Liver (tissue), 7 donors: ENCODE measurements at regions not wholly inside any gene's neighbourhood (a gene's known extent, or its start where the extent isn't known, plus 50 kb on each side); places are given as distances from the start of the nearest gene placed in this dataset.
"Not testable (repeated sequence)": the region's sequence is repeated elsewhere in the genome, so short reads cannot be mapped to it uniquely, and the experiment has no call there.

Experiments used
- DNase-seq: peaks from one replicate; pipeline ENCODE4 v3.0.0-alpha.2; 2017; ENCODE audit warnings: low spot score
- H3K27ac ChIP-seq, 2 donors: one replicate each; pipeline ENCODE4 v1.7.0; 2013; ENCODE audit warnings: inconsistent platforms in 2 of 2, low read length in 2 of 2, control low read depth in 1 of 2, low read depth in 1 of 2, mild to moderate bottlenecking in 1 of 2
- H3K27me3 ChIP-seq, 4 donors: one replicate each; pipeline versions ENCODE4 v1.6.1 to v1.7.0; 2013; ENCODE audit warnings: low read length in 3 of 4, inconsistent platforms in 1 of 4, mild to moderate bottlenecking in 1 of 4, moderate library complexity in 1 of 4; ENCODE audit not compliant: control insufficient read depth in 4 of 4, insufficient read depth in 4 of 4
- H3K36me3 ChIP-seq, 4 donors: one replicate each; pipeline versions ENCODE4 v1.6.1 to v1.7.0; 2013; ENCODE audit warnings: low read length in 3 of 4, mild to moderate bottlenecking in 3 of 4, low read depth in 1 of 4, moderate library complexity in 1 of 4; ENCODE audit not compliant: control insufficient read depth in 4 of 4, insufficient read depth in 3 of 4
- H3K4me1 ChIP-seq, 4 donors: one replicate each; pipeline versions ENCODE4 v1.6.1 to v1.7.0; 2013; ENCODE audit warnings: low read length in 3 of 4, mild to moderate bottlenecking in 3 of 4, moderate library complexity in 1 of 4; ENCODE audit not compliant: control insufficient read depth in 4 of 4, insufficient read depth in 4 of 4
- H3K4me3 ChIP-seq, 3 donors: one replicate each; pipeline versions ENCODE4 v1.6.1 to v1.7.0; 2013; ENCODE audit warnings: low read length in 3 of 3, control low read depth in 1 of 3, low read depth in 1 of 3, mild to moderate bottlenecking in 1 of 3
- H3K9ac ChIP-seq, 2 donors: one replicate each; pipeline ENCODE4 v1.7.0; 2013; ENCODE audit warnings: low read length in 2 of 2, mild to moderate bottlenecking in 2 of 2, moderate library complexity in 2 of 2, control low read depth in 1 of 2, low read depth in 1 of 2
- H3K9me3 ChIP-seq, 4 donors: one replicate each; pipeline versions ENCODE4 v1.6.1 to v1.7.0; 2013; ENCODE audit warnings: low read length in 3 of 4; ENCODE audit not compliant: control insufficient read depth in 4 of 4
- EGR1 ChIP-seq, 2 donors: IDR thresholded peaks; 2 replicates each; pipeline ENCODE4 v1.6.1; 2016 to 2018; ENCODE audit warnings: antibody characterized with exemption in 2 of 2, low read depth in 2 of 2
- GABPA ChIP-seq, 2 donors: IDR thresholded peaks in 1 of 2; conservative IDR thresholded peaks in 1 of 2; 2 replicates each; pipeline ENCODE4 v1.6.1; 2016; ENCODE audit warnings: antibody characterized with exemption in 2 of 2, mild to moderate bottlenecking in 1 of 2, moderate library complexity in 1 of 2
- HNF4A ChIP-seq, 2 donors: conservative IDR thresholded peaks; 2 replicates each; pipeline ENCODE4 v1.6.1; 2016; ENCODE audit warnings: antibody characterized with exemption in 2 of 2, mild to moderate bottlenecking in 2 of 2
- TAF1 ChIP-seq: conservative IDR thresholded peaks from 2 replicates; pipeline ENCODE4 v1.6.1; 2016; ENCODE audit warnings: antibody characterized with exemption, mild to moderate bottlenecking
- WGBS: extraction: QIAGEN DNeasy Blood & Tissue Kit; methylation state at CpG from one replicate; pipeline ENCODE4 v1.1.7; 2013; 5-methylcytosine and 5-hydroxymethylcytosine counted together
- TF ChIP-seq, protein P1 (sequence below): IDR thresholded peaks from 2 replicates; pipeline ENCODE4 v1.6.1; 2016; ENCODE audit warnings: antibody characterized with exemption, mild to moderate bottlenecking
- donor health status: healthy.
- donor health status: healthy.
- donor health status: healthy.
- donor health status: healthy.

- H3K27ac ChIP-seq, H3K36me3 ChIP-seq, H3K9me3 ChIP-seq, H3K4me3 ChIP-seq, H3K27me3 ChIP-seq, H3K4me1 ChIP-seq, H3K9ac ChIP-seq, DNase-seq: not testable (repeated sequence)
- 88% methylated on average over 3 of the region's 3 CpGs for WGBS
Measured at GRCh38 chr1:221973787-221974186, 231.9 kb upstream of the DUSP10 start.

GRCh38 chr1:221972276-221973235, 230.7 kb upstream of the DUSP10 start:
- Histone ChIP-seq H3K27ac (no peak overlapping the region), H3K9ac (no peak overlapping the region), H3K27me3 (no peaks in the 10 kb centered on the region), H3K4me3 (no peak overlapping the region), H3K9me3 (no peaks in the 10 kb centered on the region), H3K36me3 (no peaks in the 10 kb centered on the region), H3K4me1 (no peaks in the 10 kb centered on the region)
- no peak for TF ChIP-seq GABPA (IDR thresholded peaks at IDR 0.05 in 1 of 2, conservative IDR thresholded peaks at IDR 0.05 in 1 of 2)
- TF ChIP-seq, protein P1, sequence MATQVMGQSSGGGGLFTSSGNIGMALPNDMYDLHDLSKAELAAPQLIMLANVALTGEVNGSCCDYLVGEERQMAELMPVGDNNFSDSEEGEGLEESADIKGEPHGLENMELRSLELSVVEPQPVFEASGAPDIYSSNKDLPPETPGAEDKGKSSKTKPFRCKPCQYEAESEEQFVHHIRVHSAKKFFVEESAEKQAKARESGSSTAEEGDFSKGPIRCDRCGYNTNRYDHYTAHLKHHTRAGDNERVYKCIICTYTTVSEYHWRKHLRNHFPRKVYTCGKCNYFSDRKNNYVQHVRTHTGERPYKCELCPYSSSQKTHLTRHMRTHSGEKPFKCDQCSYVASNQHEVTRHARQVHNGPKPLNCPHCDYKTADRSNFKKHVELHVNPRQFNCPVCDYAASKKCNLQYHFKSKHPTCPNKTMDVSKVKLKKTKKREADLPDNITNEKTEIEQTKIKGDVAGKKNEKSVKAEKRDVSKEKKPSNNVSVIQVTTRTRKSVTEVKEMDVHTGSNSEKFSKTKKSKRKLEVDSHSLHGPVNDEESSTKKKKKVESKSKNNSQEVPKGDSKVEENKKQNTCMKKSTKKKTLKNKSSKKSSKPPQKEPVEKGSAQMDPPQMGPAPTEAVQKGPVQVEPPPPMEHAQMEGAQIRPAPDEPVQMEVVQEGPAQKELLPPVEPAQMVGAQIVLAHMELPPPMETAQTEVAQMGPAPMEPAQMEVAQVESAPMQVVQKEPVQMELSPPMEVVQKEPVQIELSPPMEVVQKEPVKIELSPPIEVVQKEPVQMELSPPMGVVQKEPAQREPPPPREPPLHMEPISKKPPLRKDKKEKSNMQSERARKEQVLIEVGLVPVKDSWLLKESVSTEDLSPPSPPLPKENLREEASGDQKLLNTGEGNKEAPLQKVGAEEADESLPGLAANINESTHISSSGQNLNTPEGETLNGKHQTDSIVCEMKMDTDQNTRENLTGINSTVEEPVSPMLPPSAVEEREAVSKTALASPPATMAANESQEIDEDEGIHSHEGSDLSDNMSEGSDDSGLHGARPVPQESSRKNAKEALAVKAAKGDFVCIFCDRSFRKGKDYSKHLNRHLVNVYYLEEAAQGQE, result no peak
- no peak for TF ChIP-seq HNF4A (conservative IDR thresholded peaks at IDR 0.05)
- no peak for TF ChIP-seq EGR1 (IDR thresholded peaks at IDR 0.05; ENCODE audit: low read depth in 2 of 2)
- no peak for TF ChIP-seq TAF1
- 92% methylated on average over 10 of the region's 10 CpGs for WGBS
- DNase-seq, result no peak

DNA sequence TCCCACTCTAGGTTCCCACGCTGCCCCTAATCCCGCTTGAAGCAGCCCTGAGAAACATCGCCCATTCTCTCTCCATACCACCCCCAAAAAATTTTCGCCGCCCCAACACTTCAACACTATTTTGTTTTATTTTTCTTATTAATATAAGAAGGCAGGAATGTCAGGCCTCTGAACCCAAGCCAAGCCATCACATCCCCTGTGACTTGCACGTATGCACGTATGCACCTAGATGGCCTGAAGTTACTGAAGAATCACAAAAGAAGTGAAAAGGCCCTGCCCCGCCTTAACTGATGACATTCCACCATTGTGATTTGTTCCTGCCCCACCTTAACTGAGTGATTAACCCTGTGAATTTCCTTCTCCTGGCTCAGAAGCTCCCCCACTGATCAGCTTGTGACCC, 229.1 kb upstream of the DUSP10 start:
- DNase-seq, H3K9me3 ChIP-seq, H3K27ac ChIP-seq, H3K4me3 ChIP-seq, H3K4me1 ChIP-seq, H3K27me3 ChIP-seq, H3K36me3 ChIP-seq, H3K9ac ChIP-seq: not testable (repeated sequence)
- 96% methylated on average over 8 of the region's 8 CpGs for WGBS

- not testable (repeated sequence) for H3K4me1 ChIP-seq, H3K9ac ChIP-seq, DNase-seq, H3K9me3 ChIP-seq, H3K4me3 ChIP-seq, H3K27me3 ChIP-seq, H3K36me3 ChIP-seq, H3K27ac ChIP-seq
- 94% methylated on average over 5 of the region's 6 CpGs for WGBS
Measured at GRCh38 chr1:221969298-221969858, 227.5 kb upstream of the DUSP10 start.

- not testable (repeated sequence) for H3K4me3 ChIP-seq, DNase-seq
- 94% methylated on average over 9 of the region's 9 CpGs for WGBS
Measured at GRCh38 chr1:221967538-221967937, 225.6 kb upstream of the DUSP10 start.

GRCh38 chr1:221966888-221967287, 225.0 kb upstream of the DUSP10 start:
- not testable (repeated sequence) for H3K27ac ChIP-seq, H3K4me1 ChIP-seq, H3K9ac ChIP-seq, DNase-seq, H3K27me3 ChIP-seq, H3K4me3 ChIP-seq, H3K9me3 ChIP-seq, H3K36me3 ChIP-seq
- 93% methylated on average over 7 of the region's 7 CpGs for whole genome bisulfite sequencing

More at GRCh38 chr1:221967538-221967937, 225.6 kb upstream of the DUSP10 start:
- not testable (repeated sequence) for H3K27me3 ChIP-seq, H3K9me3 ChIP-seq, H3K27ac ChIP-seq, H3K9ac ChIP-seq, H3K4me1 ChIP-seq, H3K36me3 ChIP-seq
